Mesenchymal stem cell (in vitro differentiated cells and primary cell): ENCODE measurements at regions not wholly inside any gene's neighbourhood (a gene's known extent, or its start where the extent isn't known, plus 50 kb on each side); places are given as distances from the start of the nearest gene placed in this dataset.

Experiments
- DNase-seq: peaks from one replicate; pipeline ENCODE4 v3.0.0-alpha.2; 2013
- H2AFZ ChIP-seq: one replicate; pipeline ENCODE4 v1.6.1; 2013; ENCODE audit warnings: low read depth, mild to moderate bottlenecking, control low read depth, inconsistent platforms, low read length, moderate library complexity
- H2AK5ac ChIP-seq: 2 replicates; pipeline ENCODE4 v1.6.1; 2013; ENCODE audit warnings: low read length, moderate library complexity, mild to moderate bottlenecking, inconsistent platforms; ENCODE audit not compliant: severe bottlenecking
- H2BK120ac ChIP-seq: one replicate; pipeline ENCODE4 v1.6.1; 2013; ENCODE audit warnings: low read depth, mild to moderate bottlenecking, inconsistent platforms, low read length, moderate library complexity
- H2BK12ac ChIP-seq, 2 experiments: one replicate each; pipeline ENCODE4 v1.6.1; 2013; ENCODE audit warnings: inconsistent platforms in 2 of 2, low read length in 2 of 2, mild to moderate bottlenecking in 2 of 2, moderate library complexity in 2 of 2, control low read depth in 1 of 2
- H2BK15ac ChIP-seq: one replicate; pipeline ENCODE4 v1.6.1; 2013; ENCODE audit warnings: mild to moderate bottlenecking, low read depth, inconsistent platforms; ENCODE audit not compliant: poor library complexity, severe bottlenecking
- H2BK5ac ChIP-seq: 2 replicates; pipeline ENCODE4 v1.6.1; 2013; ENCODE audit warnings: low read depth, mild to moderate bottlenecking, low read length, control low read depth, inconsistent platforms; ENCODE audit not compliant: poor library complexity, severe bottlenecking
- H3K14ac ChIP-seq, 2 experiments: one replicate each; pipeline ENCODE4 v1.6.1; 2013; ENCODE audit warnings: inconsistent platforms in 2 of 2, low read length in 2 of 2, control low read depth in 1 of 2, mild to moderate bottlenecking in 1 of 2, moderate library complexity in 1 of 2
- H3K18ac ChIP-seq, 2 experiments: one replicate each; pipeline ENCODE4 v1.6.1; 2013; ENCODE audit warnings: inconsistent platforms in 2 of 2, low read length in 2 of 2, control low read depth in 1 of 2, low read depth in 1 of 2, mild to moderate bottlenecking in 1 of 2
- H3K23ac ChIP-seq, 2 experiments: one replicate each; pipeline ENCODE4 v1.6.1; 2013; ENCODE audit warnings: inconsistent platforms in 2 of 2, low read length in 2 of 2, mild to moderate bottlenecking in 2 of 2, moderate library complexity in 2 of 2, control low read depth in 1 of 2
- H3K27ac ChIP-seq: 2 replicates; pipeline ENCODE4 v1.5.1; 2013; ENCODE audit warnings: mild to moderate bottlenecking, moderate library complexity, low read length, control low read depth, inconsistent platforms; ENCODE audit not compliant: poor library complexity, severe bottlenecking
- H3K27me3 ChIP-seq, 2 experiments: 2 replicates each; pipeline versions ENCODE4 v1.6.1 to v1.7.0; 2013; ENCODE audit warnings: low read length in 2 of 2, mild to moderate bottlenecking in 2 of 2, moderate library complexity in 2 of 2, control low read depth in 1 of 2, inconsistent platforms in 1 of 2; ENCODE audit not compliant: control insufficient read depth in 1 of 2, insufficient read depth in 1 of 2
- H3K36me3 ChIP-seq, 2 experiments: 2 replicates each; pipeline versions ENCODE4 v1.6.1 to v1.7.0; 2013; ENCODE audit warnings: low read length in 2 of 2, control low read depth in 1 of 2, inconsistent platforms in 1 of 2, low read depth in 1 of 2, mild to moderate bottlenecking in 1 of 2; ENCODE audit not compliant: insufficient read depth in 2 of 2, control insufficient read depth in 1 of 2
- H3K4ac ChIP-seq, 2 experiments: one replicate each; pipeline ENCODE4 v1.6.1; 2013; ENCODE audit warnings: inconsistent platforms in 2 of 2, low read length in 2 of 2, mild to moderate bottlenecking in 2 of 2, moderate library complexity in 2 of 2, control low read depth in 1 of 2, low read depth in 1 of 2
- H3K4me1 ChIP-seq: 2 replicates; pipeline ENCODE4 v1.6.1; 2013; ENCODE audit warnings: low read depth, low read length, control low read depth; ENCODE audit not compliant: control insufficient read depth, insufficient read depth
- H3K4me2 ChIP-seq: 2 replicates; pipeline ENCODE4 v1.6.1; 2013; ENCODE audit warnings: low read length, mild to moderate bottlenecking, inconsistent platforms; ENCODE audit not compliant: poor library complexity, severe bottlenecking
- H3K4me3 ChIP-seq, 2 experiments: 2 replicates each; pipeline versions ENCODE4 v1.5.1 to v1.7.0; 2013; ENCODE audit warnings: low read length in 2 of 2, mild to moderate bottlenecking in 2 of 2, control low read depth in 1 of 2, low read depth in 1 of 2; ENCODE audit not compliant: insufficient read depth in 1 of 2
- H3K79me1 ChIP-seq: replicated peaks from 2 replicates; pipeline ENCODE4 v1.6.1; 2013; ENCODE audit warnings: mild to moderate bottlenecking, control low read depth, low read length, inconsistent platforms; ENCODE audit not compliant: poor library complexity, severe bottlenecking
- H3K9ac ChIP-seq: 2 replicates; pipeline ENCODE4 v1.7.0; 2013; ENCODE audit warnings: mild to moderate bottlenecking, low read length, moderate library complexity
- H3K9me3 ChIP-seq: 2 replicates; pipeline ENCODE4 v1.7.0; 2013; ENCODE audit warnings: mild to moderate bottlenecking, low read length; ENCODE audit not compliant: control insufficient read depth
- H4K8ac ChIP-seq: one replicate; pipeline ENCODE4 v1.6.1; 2013; ENCODE audit warnings: inconsistent platforms, mild to moderate bottlenecking, low read length, moderate library complexity
- H4K91ac ChIP-seq: one replicate; pipeline ENCODE4 v1.6.1; 2013; ENCODE audit warnings: mild to moderate bottlenecking, low read length, inconsistent platforms
- WGBS: methylation state at CpG from one replicate; pipeline ENCODE4 v1.1.7; 2013; ENCODE audit warnings: mixed read lengths; 5-methylcytosine and 5-hydroxymethylcytosine counted together

DNA sequence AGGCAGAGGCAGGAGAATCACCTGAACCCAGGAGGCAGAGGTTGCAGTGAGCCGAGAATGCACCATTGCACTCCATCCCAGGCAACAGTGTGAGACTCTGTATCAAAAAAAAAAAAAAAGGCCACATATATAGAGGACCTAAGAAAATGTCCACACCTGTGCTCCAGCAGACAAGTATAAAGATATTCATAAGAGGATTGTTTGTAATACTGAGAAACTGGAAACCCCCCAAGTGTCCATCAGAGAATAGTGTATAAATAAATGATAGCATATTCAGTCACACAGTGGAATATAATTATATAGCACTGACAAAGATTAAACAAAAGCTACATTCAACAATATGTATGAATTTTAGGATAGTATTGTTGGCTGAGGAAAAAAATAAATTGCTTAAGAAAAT lies 1050.6 kb downstream of the GRM8 start:
- Histone ChIP-seq H3K27me3 (no peaks in the 10 kb centered on the region), H2BK15ac (no peak overlapping the region), H3K27ac (no peak overlapping the region), H3K14ac (no peak overlapping the region), H4K91ac (no peak overlapping the region), H3K18ac (no peak overlapping the region), H4K8ac (no peak overlapping the region), H3K4me3 (no peak overlapping the region), H2AK5ac (no peak overlapping the region), H3K4me1 (no peaks in the 10 kb centered on the region), H2BK120ac (no peak overlapping the region), H3K4me2 (no peak overlapping the region), H2BK5ac (no peak overlapping the region), H2AFZ (no peak overlapping the region), H3K9me3 (peaks cover 8% of the 10 kb centered on the region), H3K9ac (no peak overlapping the region), H3K23ac (no peak overlapping the region), H2BK12ac (no peak overlapping the region), H3K79me1 (no peaks in the 10 kb centered on the region), H3K36me3 (no peaks in the 10 kb centered on the region), H3K4ac (no peak overlapping the region)
- DNase-seq = no peak
- no CpG with 5 or more reads among the region's 1 CpG for whole genome bisulfite sequencing

GRCh38 chr7:126185959-126186580 lies 1066.7 kb downstream of the GRM8 start:
- Histone ChIP-seq H3K9me3 (peaks cover 31% of the 10 kb centered on the region), H3K4me2 (no peak overlapping the region), H3K14ac (no peak overlapping the region), H3K18ac (no peak overlapping the region), H4K8ac (no peak overlapping the region), H2BK12ac (no peak overlapping the region), H4K91ac (no peak overlapping the region), H3K4ac (no peak overlapping the region), H2AFZ (no peak overlapping the region), H2BK5ac (no peak overlapping the region), H3K23ac (no peak overlapping the region), H2AK5ac (no peak overlapping the region), H3K4me3 (no peak overlapping the region), H3K27me3 (no peaks in the 10 kb centered on the region), H3K36me3 (no peaks in the 10 kb centered on the region), H2BK120ac (no peak overlapping the region), H3K79me1 (no peaks in the 10 kb centered on the region), H3K9ac (no peak overlapping the region), H3K4me1 (no peaks in the 10 kb centered on the region), H2BK15ac (no peak overlapping the region), H3K27ac (no peak overlapping the region)
- no peak for DNase-seq
- WGBS = 43% methylated on average over 7 of the region's 7 CpGs

GRCh38 chr7:126179916-126180315 lies 1072.8 kb downstream of the GRM8 start:
- DNase-seq = no peak
- H3K4me2 ChIP-seq = no peak overlapping the region
- no peak overlapping the region for H4K8ac ChIP-seq
- no peak overlapping the region for H3K23ac ChIP-seq
- no peak overlapping the region for H2BK12ac ChIP-seq
- H3K9ac ChIP-seq = no peak overlapping the region
- H3K36me3 ChIP-seq = no peaks in the 10 kb centered on the region
- no peak overlapping the region for H2BK15ac ChIP-seq
- no peak overlapping the region for H2BK5ac ChIP-seq
- no peaks in the 10 kb centered on the region for H3K4me1 ChIP-seq
- no peak overlapping the region for H3K14ac ChIP-seq
- H3K79me1 ChIP-seq = no peaks in the 10 kb centered on the region
- no peak overlapping the region for H2AK5ac ChIP-seq
- no peak overlapping the region for H3K27ac ChIP-seq
- peaks cover 15% of the 10 kb centered on the region for H3K9me3 ChIP-seq
- H3K4me3 ChIP-seq = no peak overlapping the region
- H2AFZ ChIP-seq = no peak overlapping the region
- H3K18ac ChIP-seq = no peak overlapping the region
- no peak overlapping the region for H4K91ac ChIP-seq
- no peaks in the 10 kb centered on the region for H3K27me3 ChIP-seq
- no peak overlapping the region for H2BK120ac ChIP-seq
- no peak overlapping the region for H3K4ac ChIP-seq

DNA sequence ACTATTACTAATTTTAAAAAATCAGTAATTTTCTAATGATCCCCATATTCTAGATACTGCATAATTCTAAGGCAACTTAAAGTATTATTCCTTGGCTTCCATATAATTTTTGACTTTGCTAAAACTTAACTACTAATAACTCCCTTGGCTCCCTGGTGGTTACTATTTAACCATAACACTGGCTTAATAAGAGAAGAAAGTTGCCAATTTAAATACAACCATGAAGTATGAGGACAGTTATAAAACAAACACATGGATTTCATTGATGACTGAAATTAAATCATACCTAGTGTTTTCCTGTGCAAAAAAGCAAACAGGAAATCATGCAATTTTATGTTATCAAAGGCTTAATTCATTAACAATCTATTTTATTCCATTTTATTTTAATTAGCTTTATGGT lies 1073.9 kb downstream of the GRM8 start:
- H3K4me2 ChIP-seq = no peak overlapping the region
- H3K27ac ChIP-seq = no peak overlapping the region

More for the DNA sequence above, 1073.9 kb downstream of the GRM8 start:
- Histone ChIP-seq H3K4me3 (no peak overlapping the region), H3K36me3 (no peaks in the 10 kb centered on the region), H3K9me3 (peaks cover 15% of the 10 kb centered on the region), H3K14ac (no peak overlapping the region), H3K18ac (no peak overlapping the region), H3K4ac (no peak overlapping the region), H3K79me1 (no peaks in the 10 kb centered on the region), H2AFZ (no peak overlapping the region), H3K4me1 (no peaks in the 10 kb centered on the region), H3K9ac (no peak overlapping the region), H4K8ac (no peak overlapping the region), H4K91ac (no peak overlapping the region), H2BK120ac (no peak overlapping the region), H3K27me3 (no peaks in the 10 kb centered on the region), H2BK5ac (no peak overlapping the region), H2BK12ac (no peak overlapping the region), H3K23ac (no peak overlapping the region), H2AK5ac (no peak overlapping the region), H2BK15ac (no peak overlapping the region)
- no peak for DNase-seq
